ENCODE measurements at regions not wholly inside any gene's neighbourhood (a gene's known extent, or its start where the extent isn't known, plus 50 kb on each side); places are given as distances from the start of the nearest gene placed in this dataset.

DNA sequence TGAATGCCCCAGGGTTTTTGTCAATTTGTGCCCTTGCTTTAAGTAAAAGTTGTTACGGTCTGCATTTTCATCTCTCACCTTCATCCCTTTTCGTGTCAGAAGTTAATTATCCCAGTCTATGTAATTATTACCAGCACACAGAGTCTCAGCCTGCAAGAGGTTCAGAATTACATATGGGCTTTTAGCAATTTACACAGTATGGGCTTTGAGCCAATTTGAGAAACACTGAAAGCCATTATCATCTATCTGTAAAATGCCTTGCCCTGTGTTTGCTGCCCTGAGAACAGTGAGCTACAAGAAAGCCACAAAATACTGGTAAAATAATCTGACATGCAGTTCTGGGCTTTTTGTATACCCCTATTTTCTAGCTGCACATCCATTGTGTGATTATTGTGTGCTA, 125.6 kb upstream of the STEAP4 start:
- no peak for DNase-seq (ENCODE audit: low read depth, low spot score)

DNA sequence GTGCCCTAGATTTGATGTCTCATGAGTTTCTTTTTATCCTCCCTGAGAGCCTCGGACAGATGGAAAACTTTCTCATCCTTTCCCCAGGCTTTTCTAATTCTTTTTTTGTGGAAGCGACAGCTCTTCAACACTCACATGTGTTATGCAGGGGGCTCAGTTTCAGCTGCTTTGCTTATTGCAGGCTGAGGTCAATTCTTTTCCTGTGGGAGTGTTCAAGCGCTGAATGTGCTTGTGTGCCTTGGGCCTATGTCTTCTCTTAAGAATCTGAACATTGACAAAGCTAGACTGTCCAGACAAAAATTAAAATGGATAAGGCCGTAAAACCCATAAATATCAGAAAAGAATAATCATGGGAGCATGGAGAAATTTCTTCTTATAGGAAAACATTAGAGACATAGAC, 125.2 kb upstream of the STEAP4 start:
- DNase-seq (ENCODE audit: low read depth, low spot score) = no peak

DNA sequence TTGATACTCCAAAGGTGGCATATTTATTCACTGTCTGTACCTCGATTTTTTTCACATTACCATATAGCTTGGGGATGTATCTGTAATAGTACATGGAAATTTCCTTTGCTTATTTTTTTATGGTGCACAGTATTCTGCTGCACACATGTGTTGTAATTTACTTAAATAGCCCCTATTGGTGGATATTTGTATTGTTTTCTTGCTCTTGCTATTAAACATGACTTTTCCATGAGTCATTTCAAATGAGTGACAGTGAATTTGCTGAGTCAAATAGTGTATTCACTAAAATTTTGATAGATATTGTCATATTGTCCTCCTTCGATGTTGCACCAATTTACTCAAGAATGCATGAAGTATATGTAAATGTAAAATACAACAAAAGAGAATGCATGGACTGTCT, 122.7 kb upstream of the STEAP4 start:
- no peak for DNase-seq (ENCODE audit: low read depth, low spot score)

DNA sequence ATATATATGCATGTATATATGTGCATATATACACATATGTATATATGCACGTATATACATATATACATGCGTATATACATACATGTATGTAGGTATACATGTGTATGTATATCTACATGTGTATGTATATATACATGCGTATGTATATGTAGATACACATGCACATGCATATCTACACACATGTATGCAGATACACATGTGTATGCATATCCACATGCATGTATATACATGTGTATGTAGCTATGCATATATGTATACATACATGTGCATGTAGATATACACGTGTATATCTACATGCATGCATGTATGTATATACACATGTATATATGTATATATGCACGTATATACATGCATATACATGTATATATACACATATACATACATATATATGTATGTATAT, 95.8 kb upstream of the STEAP4 start:
- no peak for DNase-seq (ENCODE audit: low read depth, low spot score)

DNA sequence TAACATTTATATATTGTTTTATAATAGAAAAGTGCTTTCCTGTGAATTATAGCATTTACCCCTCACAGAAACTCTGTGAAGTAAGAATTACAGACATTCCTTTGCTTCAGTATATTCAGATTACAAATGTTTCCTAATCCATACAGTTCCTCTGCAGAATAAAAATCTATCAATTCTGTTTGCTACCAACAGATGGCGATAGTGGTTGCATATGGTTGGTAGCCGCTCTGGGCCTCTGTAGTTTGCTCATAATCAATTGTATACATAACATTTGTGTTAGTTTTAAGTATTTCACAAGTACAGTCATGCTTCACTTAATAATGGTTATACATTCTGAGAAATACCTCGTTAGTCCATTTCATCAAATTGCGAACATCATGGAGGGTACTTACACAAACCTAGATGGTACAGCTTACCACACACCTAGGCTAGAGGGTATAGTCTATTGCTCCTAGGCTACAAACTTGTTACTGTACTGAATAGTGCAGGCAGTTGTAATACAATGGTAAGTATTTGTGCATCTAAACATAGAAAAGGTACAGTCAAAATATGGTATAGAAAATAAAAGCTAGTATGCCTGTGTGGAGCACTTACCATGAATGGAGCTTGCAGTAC, 94.4 kb upstream of the STEAP4 start:
- no peak for DNase-seq (ENCODE audit: low read depth, low spot score)

DNA sequence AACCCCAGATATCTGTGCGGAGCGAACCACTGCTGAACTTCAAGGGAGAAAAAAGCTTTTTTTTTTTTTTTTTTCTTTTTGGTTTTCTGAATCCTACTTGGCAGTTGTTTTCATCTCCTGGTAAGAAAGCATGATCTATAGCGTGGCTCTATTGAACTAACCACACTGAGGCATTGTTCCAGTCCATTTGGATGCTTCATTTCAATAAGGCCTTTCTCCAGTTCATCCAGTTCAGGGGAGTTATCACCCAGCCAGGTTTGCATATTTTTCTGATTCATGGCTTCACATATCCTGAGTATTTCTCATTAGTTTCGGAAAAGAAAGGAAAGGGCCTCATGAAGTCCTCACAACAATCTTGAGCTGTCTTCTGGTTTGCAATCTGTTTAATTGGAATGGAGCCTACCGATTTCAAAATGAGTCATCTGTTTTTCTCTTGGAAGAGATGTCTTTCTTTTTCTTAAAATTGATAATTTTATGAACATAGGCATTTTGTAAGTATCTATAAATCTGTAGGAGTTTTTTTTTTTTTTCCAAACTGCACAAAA, 93.1 kb upstream of the STEAP4 start:
- no peak for DNase-seq (ENCODE audit: low read depth, low spot score)

DNA sequence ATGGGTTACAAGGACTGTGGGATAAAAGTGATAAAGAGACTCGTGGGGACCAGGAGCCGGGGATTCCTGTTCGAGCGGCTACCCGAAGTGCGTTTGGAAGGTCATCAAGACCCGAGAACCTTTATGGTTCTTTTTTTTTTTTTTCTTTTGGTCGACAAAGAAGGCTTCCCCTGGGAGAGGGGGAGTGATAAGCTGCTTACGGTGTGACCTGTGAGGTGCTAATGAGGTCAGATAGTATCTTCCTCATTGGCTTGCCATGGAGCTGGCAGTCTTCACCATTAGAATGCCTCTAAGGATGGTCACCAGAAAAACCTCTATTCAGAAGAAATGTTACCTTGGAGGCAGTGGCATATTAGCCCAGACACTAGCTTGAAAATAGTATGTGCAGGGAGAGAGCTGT, 92.3 kb upstream of the STEAP4 start:
- no peak for DNase-seq (ENCODE audit: low read depth, low spot score)

DNA sequence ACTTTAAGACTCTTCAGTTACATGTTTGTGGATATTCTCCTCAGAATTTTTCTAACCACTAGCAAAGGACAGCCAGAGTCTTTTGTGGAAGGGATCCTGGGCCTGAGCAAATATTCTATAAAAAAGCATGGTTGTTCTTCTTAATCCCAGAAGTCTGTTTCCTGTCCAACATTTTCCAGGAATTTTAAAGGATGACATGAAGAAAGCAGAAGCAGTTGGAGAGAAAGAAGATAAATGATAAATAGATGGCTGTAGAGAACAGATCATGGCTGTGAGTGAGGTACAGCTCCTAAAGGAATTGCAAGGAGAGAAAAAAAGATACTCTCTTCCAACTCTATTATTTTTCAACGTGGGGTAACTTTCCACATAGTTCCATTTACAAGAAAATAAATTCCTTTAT, 91.8 kb upstream of the STEAP4 start:
- no peak for DNase-seq (ENCODE audit: low read depth, low spot score)

DNA sequence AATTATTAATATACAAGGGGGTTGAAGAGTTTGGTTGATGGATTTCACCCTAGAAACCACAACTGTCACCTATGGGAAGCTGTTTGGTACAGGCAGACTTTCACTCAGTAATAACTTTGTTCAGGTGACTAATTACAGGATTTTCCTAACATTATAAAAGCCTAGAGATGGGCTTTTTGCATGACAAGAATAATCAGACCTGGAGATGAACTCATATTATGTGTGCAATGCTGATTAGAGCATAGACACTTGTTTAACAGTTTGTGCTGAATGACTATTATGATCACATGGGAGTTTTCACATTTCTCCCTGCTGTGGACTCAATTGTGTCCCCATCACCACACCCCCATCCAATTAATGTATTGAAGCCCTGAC, 90.2 kb upstream of the STEAP4 start:
- DNase-seq (ENCODE audit: low read depth, low spot score) = no peak

DNA sequence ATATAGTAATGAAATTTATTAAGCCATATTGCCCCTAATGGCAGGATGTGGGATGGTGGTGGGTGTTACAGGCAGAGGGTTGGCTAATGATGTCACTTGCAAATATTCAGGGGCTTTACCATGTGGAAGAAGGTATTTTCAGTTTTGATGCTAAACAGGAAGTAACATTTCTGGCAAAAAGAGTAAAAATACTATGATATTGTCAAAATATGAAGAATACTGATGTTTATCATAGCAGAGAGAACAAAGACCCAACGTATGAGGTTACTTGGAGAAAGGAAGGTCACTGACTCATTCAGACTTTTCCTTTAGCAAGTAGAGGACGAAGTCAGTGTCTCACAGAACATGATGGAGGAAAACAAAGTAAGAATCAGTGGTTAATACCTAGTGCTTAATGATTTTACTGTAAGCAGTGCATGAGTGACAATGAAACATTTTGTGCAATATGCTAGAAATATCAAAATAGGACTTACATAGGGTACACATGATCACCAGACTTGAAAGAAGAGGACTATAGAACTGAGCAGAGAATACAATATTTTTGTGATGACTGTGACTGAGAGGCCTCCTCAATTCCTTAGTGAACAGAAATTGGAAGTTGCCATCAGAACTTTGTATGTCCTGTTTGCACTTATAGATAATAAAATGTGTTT, 89.7 kb upstream of the STEAP4 start:
- DNase-seq (ENCODE audit: low read depth, low spot score) = peak; percentile 43

DNA sequence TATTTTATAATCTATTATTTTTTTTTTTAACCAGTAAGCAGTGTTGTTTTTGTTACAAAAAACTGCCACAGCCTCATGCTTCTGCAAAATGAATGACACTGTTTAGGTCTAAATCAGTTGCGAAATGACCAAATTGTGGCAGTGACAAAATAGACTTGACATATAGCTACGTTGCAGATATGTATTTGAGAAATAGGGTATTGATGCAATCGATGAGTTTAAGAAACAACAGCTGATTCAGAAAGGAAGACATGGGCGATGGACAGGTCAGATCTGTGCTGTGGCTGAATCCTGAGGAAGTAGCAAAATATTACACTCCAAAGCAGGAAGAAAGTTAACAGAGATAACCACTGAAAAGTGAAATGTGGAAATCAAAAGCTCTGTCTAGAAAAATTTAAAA, 89.0 kb upstream of the STEAP4 start:
- DNase-seq (ENCODE audit: low read depth, low spot score) = no peak

DNA sequence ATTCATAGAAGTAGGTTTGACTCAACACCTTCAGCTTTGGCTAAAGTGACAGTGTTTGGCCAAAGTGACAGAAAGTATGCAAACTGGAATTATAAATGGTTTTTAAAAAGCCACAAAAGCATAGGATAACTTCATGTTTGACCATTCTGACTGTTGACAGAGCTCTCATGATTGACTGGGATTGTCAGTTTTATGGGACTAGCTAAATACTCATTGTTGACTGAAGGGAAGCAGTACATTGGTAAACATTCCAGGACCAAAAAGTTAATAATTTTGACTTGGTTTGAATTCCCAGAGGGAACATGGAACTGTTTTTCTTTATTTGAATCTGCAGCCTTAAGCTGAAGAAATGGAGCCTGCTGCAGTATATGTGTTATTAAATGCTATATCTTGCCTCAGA, 84.6 kb upstream of the STEAP4 start:
- DNase-seq (ENCODE audit: low read depth, low spot score) = no peak

DNA sequence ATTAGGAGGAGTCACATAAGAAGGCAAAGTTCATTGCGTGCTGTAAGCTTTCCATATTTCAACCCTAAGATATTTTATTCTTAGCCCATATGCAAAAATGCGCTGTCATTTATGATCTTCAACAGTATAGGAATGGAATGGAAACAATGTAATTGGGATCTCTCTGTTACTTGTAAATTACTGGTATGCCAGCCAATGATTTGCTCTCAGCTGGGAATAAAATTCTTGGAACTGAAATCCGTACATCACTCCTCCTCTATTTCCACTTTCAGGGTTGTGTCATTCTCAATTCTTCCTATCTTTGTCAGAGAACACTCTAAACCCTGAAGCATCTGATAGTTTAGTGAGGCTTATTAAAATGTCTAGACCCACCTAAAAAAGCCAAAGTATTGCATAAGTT, 80.7 kb upstream of the STEAP4 start:
- DNase-seq (ENCODE audit: low read depth, low spot score) = no peak

DNA sequence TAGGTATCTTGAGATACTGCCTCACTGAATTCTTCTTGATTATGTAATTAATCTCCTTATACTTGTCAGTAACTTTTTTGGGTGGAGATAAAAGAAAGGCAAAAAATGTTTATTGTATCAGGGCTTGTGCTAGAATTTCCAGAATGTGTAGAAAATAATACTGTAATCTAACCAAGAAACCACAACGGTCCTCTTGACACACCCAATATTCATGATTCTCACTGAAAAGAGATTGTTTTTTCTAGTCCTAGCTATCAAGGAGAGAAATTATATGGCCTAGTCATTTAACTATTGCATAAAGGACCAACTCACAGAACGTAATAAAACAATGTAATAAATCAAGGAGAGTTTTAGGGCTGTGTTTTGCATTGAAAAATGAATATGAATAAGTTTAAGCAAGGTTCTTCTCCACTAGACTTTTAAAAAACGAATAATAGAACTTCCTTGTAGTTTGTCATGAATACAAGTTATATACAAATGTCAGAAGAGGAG, 80.0 kb upstream of the STEAP4 start:
- DNase-seq (ENCODE audit: low read depth, low spot score) = no peak

DNA sequence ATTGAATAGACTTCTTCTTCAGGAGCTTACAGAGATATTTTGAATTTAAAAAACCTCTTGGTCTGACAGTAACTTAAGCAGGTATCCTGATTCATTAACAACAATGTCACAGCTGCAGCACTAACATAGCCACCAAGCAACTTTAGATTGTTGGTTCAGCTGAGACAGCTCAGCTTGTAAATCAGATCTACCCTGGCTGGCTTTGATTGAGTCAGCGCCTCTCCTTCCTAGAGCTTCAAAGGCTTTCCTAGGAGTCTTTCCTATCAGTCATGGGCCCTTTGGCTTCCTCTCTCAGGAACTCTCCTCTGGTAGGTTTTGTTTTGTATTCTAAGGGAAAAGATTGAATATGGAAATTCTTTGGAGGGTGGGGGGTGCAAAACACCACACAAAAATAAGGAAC, 70.7 kb upstream of the STEAP4 start:
- no peak for DNase-seq (ENCODE audit: low read depth, low spot score)

DNA sequence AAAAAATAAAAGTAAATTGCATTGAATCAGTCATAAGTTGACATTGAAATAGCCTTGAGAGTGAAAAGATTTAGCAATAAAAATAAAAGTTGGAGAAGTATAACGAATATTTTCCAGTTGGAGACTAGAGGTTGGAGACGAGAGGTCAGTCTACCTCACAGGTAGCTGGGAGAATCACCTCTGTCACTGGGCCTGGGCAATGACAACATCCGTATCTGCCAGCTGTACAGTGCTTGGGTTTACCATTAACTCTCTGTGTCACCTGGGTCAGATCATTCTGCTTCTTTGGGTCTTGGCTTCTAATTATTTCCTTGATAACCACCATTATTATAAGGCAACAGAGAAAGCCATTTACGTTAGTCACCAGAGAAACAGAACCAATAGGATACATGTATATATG, 62.0 kb upstream of the STEAP4 start:
- no peak for DNase-seq (ENCODE audit: low read depth, low spot score)

DNA sequence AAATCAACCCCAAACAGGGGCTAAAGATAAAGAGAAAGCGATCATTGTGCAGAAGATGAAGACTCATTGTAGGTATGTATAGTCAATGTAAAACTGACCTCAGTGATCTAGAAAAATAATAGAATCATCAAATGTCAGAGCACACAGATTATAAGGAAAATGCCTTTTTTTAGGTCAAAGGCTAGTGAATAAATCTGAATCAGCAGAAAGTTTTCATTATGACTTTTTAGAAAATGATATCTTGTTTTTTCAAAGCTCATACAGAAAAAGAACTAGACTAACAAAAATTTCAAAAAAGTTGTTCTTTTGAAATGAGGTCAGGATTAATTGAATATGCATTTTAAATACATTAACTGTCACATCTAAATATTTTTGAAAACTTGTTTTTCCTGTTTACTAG, 60.2 kb upstream of the STEAP4 start:
- DNase-seq (ENCODE audit: low read depth, low spot score) = no peak

DNA sequence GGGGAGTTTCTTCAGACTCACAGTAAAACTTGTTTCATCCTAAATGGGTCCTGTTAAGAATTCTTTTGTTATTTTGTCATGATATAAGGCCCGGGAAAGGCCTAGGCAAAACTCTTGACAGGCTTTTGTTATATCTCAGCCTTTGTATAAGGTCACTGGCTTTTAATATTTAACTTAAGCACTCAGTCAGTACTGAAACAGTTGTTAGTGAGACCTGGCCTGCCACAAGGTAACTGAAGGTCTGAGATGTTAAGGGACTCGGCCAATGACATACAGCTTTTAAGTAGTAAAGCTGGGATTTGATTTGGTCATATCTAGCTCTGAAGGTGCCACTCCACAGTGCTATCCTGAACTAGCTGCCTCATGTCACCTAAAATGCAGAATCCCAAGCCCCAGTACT, 57.2 kb upstream of the STEAP4 start:
- DNase-seq (ENCODE audit: low read depth, low spot score) = no peak

DNA sequence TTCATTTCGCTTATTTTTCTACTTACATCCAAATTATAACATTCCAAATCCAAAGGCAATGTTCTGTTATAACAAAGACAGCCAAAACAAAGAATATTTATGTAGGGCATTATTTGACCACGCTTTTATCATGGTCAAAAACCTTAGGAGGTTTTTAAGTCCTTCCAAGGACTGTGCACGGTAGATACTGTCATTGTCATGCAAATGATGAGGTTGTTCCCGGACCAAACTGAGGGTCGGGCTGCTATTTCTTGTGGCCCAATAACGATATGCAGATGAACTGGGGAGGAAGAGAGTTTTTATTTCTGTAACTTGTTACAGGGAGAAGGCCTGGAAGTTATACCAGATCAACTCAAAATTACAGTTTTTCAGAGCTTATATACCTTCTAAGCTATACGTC, 56.6 kb upstream of the STEAP4 start:
- no peak for DNase-seq (ENCODE audit: low read depth, low spot score)

DNA sequence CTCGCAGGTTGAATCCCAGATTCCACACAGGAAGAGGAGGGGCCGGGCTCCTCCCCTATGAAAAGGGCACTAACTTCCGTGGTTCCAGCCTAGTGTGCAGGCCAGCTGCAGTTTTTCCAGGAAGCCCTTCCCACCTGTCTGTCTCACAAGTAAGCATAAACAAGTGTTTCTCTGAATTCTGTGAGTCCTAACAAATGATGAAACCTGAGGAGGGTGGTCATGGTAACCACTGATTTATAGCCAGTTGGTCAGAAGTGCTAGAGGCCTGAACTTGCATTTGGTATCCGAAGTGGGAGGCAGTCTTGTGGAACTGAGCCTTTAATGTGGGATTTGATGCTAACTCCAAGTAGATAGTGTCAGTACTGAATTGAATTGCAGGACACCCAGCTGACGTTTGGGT, 54.7 kb upstream of the STEAP4 start:
- no peak for DNase-seq (ENCODE audit: low read depth, low spot score)

DNA sequence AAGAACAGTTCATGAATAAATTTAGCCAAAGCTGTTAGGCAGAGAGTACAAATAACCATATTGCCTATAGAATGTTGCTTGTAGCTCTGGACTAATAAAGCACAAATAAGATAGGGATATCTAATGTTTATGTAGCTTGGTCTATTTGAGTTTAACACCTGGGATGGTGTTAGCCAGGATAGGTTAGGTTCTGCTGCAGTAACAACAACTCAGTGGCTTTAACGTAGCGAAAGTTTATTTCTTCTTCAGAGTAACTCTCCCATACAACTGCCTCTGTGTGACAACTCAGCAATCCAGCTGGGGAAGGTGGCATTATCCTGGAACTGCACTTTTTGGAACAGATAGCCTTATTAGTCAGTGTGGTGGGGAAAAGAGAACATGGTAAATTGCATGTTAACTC, 52.2 kb upstream of the STEAP4 start:
- DNase-seq (ENCODE audit: low read depth, low spot score) = no peak

DNA sequence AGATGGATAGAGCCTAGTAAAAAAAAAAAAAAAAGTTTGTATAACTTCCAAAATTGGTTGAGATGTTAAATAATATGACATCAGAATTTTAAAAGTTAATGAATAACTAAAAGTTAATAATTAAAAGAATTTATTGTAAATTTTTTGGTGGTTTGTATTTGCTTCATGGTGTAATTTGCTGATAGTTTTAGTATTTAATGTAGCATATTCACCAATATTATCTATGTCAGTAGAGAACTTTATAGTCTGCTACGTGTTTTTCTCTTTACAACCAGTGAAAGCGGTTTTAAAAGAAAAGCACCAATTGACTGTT, 51.8 kb upstream of the STEAP4 start:
- DNase-seq (ENCODE audit: low read depth, low spot score) = no peak

DNA sequence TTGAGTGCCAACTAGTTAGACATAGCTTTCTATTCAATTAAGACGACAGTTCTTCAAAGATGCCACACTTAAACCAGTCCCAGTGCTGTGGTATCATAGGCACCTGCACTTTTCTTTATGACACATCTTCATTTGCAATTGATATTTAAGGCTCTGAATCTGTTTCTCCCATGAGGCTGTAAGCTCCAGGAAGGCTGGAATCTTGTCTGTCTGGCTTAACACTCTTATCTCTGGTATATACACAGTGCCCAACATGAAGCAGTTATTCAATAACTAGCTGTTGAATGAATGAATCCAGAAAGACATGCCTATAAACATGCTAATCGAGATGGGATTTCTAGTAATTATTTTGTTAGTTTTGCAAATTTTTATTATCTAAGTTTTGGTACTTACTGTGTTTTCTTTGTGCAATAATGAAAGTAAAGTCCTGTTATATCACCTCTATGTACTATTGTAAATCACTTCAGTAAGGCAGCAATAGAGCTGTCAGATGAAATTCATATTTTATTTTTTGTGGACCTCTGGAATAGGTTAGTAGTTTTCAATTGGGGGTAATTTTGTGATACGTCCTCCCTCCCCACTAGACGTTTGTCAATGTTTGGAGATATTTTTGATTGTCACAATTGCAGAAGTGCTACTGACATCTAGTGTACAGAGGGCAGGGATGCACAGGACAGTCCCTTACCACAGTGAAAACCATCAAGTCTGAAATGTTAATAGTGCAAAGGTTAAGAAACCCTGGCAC, 51.3 kb upstream of the STEAP4 start:
- no peak for DNase-seq (ENCODE audit: low read depth, low spot score)

Measured in pulmonary artery endothelial cell (primary cell).